Urinary bladder (tissue), 3 donors: ENCODE measurements at regions not wholly inside any gene's neighbourhood (a gene's known extent, or its start where the extent isn't known, plus 50 kb on each side); places are given as distances from the start of the nearest gene placed in this dataset.
"Not testable (repeated sequence)": the region's sequence is repeated elsewhere in the genome, so short reads cannot be mapped to it uniquely, and the experiment has no call there.

Experiments
- DNase-seq: peaks from one replicate; pipeline ENCODE4 v3.0.0-alpha.2; 2015; ENCODE audit errors: extremely low spot score
- H3K27ac ChIP-seq: one replicate; pipeline ENCODE4 v1.5.1; 2013; ENCODE audit warnings: low read depth, mild to moderate bottlenecking, moderate library complexity
- H3K36me3 ChIP-seq: one replicate; pipeline ENCODE4 v1.6.1; 2013; ENCODE audit warnings: mild to moderate bottlenecking, moderate library complexity; ENCODE audit not compliant: insufficient read depth
- H3K4me1 ChIP-seq: one replicate; pipeline ENCODE4 v1.6.1; 2013; ENCODE audit warnings: mild to moderate bottlenecking, moderate library complexity; ENCODE audit not compliant: insufficient read depth
- H3K4me3 ChIP-seq: one replicate; pipeline ENCODE4 v1.5.1; 2013; ENCODE audit warnings: low read depth, low read length
- WGBS: extraction: QIAGEN DNeasy Blood & Tissue Kit; methylation state at CpG from one replicate; pipeline ENCODE4 v1.1.7; 2013; 5-methylcytosine and 5-hydroxymethylcytosine counted together
- donor health status: healthy with polysubstance abuse.
- donor health status: healthy.

DNA sequence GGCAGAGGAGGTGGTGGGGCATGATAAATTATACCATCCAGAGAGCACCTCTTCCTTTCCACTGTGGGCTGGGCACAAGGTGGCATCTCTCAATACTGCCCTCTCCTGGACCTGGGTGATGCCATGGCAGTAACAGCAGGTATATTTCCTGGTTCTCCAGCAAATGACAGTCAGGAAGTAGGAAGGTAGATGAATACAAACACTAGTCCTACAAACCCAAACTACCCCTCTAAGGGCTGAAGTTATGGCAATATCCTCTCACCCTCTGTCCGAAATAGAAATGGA, 1004.9 kb downstream of the KCNMA1 start:
- DNase-seq = no peak
- H3K36me3 ChIP-seq = no peaks in the 10 kb centered on the region
- H3K4me3 ChIP-seq = no peak overlapping the region
- H3K27ac ChIP-seq = no peak overlapping the region
- no peaks in the 10 kb centered on the region for H3K4me1 ChIP-seq
- 93% methylated on average over 1 of the region's 1 CpG for WGBS

DNA sequence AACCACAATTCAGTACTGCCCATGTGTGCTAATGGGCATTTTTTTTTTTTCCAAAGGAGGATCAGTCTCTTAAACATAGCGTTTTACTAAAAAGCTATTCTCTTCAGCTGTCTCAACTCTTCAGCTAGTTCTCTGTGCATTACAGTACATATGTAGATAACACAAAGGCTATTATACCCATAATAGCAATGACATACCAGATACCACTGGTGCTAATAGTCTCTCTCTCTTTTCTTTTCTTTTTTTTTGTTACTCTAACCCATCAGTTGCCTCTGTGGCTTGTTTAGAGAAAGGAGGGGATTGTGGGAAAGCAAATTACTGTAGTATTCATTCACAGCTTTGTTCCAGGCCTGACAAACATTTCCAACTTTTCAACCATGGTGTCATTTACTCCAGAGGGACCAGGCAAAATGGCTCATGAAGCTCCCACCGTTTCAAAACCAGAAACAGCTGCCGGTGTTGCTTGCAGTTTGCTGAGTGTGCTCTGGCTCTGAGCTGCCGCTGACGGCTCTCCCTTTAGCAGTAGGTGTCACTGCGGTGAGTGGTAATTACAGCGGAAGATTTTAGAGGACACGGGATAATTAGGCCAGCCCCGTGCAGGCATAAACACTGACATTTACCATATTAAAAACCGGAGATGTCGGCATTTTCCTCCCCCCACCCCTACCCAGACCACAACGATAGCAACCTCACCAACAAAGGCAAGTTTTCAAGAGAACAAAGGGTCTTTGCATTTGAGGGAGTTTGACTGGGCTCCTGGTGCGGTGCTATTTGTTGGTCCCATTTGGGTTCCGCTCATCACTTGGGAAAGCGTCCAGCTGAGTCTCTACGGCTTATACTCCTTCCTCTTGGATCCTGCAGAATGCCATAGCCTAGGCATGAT, 1005.5 kb downstream of the KCNMA1 start:
- H3K27ac ChIP-seq = no peak overlapping the region

DNA sequence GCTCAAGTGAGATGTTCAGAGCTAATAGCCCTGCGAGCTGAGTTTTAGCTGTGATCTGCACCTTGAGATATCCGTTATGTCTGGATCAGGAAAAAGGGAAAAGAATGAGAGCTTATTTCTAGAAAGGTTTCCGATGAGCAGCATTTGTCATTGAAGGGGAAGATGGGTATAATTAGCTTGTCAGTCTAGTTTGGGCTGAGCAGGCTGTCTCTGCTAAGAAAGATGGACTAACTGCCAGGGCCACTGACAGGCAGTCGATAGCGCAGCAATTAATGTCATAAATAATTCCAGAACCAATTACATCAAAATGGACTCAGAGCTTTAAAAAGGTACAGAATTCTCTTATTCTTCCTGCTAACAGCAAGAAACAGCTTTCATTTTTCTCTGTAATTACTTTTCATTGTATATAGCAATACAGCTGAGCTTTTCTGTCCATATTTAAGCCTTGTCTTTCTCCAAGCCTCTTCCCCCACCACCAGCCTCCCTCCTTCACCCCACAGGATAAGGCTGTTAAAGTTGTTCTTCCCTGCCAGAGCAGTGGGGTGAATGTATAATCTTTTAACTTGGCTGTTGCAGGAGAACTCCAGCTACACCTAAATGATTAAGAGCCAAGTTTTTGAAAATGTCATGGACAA, 1006.5 kb downstream of the KCNMA1 start:
- Histone ChIP-seq H3K4me1 (no peaks in the 10 kb centered on the region), H3K4me3 (no peak overlapping the region), H3K27ac (no peak overlapping the region), H3K36me3 (no peaks in the 10 kb centered on the region)
- no peak for DNase-seq
- WGBS = 91% methylated on average over 5 of the region's 5 CpGs

More for the DNA sequence above, 1005.5 kb downstream of the KCNMA1 start:
- Histone ChIP-seq H3K4me1 (no peaks in the 10 kb centered on the region), H3K36me3 (no peaks in the 10 kb centered on the region), H3K4me3 (no peak overlapping the region)
- 55% methylated on average over 16 of the region's 16 CpGs for WGBS
- DNase-seq = no peak

DNA sequence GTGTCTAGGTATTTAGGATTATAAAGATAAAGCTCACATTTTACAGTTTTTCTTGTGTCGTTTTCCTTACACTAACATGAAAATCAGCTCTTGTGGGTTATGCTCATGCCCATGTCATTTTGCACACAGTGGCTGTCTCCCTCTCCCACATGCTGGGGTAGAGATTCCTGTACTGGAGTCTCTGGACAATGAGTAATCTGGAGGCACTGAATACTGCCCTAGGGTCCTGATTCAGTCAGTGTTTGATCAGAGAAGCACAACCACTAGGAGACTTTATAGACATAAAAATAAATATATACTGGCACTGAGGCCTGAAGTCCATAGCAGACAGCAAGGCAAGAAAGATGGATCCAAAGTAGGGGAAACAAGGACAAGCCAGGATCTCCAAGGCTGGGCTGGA, 1008.8 kb downstream of the KCNMA1 start:
- no peaks in the 10 kb centered on the region for H3K36me3 ChIP-seq
- no peak overlapping the region for H3K27ac ChIP-seq
- no peak for DNase-seq
- 83% methylated on average over 1 of the region's 1 CpG for WGBS
- no peaks in the 10 kb centered on the region for H3K4me1 ChIP-seq
- no peak overlapping the region for H3K4me3 ChIP-seq

DNA sequence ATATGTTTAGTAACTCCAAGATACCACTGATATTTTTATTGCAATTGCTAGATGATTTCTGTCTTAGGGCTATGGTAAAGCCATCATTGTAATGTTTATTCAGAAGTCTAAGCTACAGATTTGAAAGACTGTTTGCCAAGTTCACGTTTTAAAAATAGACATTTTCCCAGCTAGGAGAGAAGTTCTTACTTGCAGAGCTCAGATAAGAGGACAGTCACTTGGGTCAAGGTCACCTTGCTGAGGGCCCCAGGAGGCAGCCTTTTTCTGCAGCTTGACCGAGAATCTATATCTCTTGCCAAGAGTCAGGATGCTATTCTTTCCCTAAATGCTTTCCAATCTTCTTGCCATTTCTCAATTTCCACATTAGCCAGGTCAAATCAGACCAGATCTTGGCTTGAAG, 1011.2 kb downstream of the KCNMA1 start:
- Histone ChIP-seq H3K4me1 (no peaks in the 10 kb centered on the region), H3K27ac (no peak overlapping the region), H3K4me3 (no peak overlapping the region), H3K36me3 (no peaks in the 10 kb centered on the region)
- WGBS = 26% methylated on average over 2 of the region's 2 CpGs
- no peak for DNase-seq

DNA sequence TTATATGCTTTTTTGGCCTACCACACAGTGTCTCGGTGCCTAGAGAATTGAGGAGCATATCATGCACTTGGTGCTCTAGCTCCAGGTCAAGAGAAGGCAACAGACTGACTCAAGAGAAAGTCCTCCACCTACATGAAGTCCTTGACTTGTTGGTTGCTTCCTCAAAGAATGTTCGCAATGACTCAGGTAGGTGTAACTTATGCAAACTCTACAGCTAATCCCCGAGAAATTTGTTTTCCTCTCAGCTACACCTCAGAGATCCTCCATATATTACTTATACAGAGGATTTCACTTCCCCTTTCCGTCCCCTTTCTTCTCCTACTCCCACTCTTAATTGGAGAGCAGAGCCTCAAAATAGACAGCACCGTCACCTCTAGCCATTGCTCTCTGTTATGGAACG, 1013.1 kb downstream of the KCNMA1 start:
- Histone ChIP-seq H3K27ac (no peak overlapping the region), H3K4me1 (no peaks in the 10 kb centered on the region), H3K4me3 (no peak overlapping the region), H3K36me3 (no peaks in the 10 kb centered on the region)
- no peak for DNase-seq
- WGBS = 90% methylated on average over 6 of the region's 6 CpGs

DNA sequence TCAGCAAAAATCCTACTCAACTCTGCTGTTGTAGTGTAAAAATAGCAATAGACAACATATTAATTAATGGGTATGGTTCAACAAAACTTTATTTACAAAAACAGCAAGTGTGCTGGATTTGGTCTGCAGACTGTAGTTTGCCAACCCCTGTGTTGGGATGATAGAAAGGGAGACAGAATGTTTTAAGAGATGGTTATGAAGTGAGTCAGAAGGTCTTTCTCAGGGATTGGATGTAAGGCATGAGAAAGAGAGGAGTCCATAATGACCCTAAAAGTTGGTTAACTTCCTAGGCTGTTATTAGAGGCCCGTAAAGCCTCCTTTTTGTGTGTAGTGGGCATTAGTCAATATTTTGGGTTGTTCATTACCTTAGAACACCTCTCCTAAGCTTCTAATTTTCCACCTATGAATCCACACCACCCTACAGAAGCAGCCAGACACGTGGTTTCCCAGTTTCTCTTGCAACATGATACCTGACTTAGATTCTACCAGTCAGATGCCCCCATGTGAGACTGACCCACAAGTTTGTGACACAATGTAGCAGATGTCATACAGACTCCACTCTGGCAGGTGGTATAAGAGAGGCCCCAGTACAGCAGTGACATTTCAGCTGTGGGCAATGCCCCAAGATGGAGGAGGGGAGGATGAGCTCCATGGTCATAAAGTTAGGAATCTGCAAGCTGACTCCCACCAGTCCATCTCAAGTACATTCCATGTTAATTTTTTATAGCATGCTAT, 1015.6 kb downstream of the KCNMA1 start:
- H3K36me3 ChIP-seq = no peaks in the 10 kb centered on the region
- 68% methylated on average over 2 of the region's 2 CpGs for WGBS
- DNase-seq = no peak
- no peaks in the 10 kb centered on the region for H3K4me1 ChIP-seq
- no peak overlapping the region for H3K27ac ChIP-seq
- no peak overlapping the region for H3K4me3 ChIP-seq

DNA sequence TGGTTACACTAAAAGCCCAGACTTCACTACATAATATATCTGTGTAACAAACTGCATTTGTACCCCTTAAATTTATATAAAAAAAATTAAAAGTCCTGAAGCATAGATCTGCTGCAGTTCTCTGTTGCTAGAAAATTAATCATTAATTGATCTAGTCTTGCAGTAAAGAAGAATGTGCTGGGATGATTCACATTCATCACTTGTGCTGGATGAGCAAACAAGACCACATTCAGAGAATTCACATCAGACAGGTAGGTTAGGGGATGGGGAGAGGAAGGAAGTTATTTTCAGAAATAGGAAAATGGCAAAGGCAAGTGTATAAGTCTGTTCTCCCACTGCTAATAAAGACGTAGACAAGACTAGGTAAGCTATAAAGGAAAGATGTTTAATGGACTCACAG, 1019.0 kb downstream of the KCNMA1 start:
- no peak overlapping the region for H3K4me3 ChIP-seq
- DNase-seq = no peak
- 98% methylated on average over 1 of the region's 1 CpG for WGBS
- H3K4me1 ChIP-seq = no peaks in the 10 kb centered on the region
- H3K27ac ChIP-seq = no peak overlapping the region
- H3K36me3 ChIP-seq = no peaks in the 10 kb centered on the region

DNA sequence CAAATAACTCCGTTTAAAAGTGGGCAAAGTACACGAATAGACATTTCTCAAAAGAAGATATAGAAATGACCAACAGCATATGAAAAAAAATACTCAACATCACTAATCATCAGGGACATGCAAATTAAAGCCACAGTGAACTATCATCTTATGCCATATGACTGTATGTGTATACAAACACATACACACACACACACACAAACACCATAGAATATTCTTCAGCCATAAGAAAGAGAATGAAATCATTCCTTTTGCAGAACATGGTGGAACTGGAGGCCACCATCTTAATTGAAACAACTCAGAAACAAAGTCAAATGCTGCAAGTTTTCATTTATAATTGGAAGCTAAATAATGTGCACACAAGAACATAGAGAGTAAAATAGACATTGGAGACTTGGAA, 1019.4 kb downstream of the KCNMA1 start:
- Histone ChIP-seq H3K27ac (no peak overlapping the region), H3K36me3 (no peaks in the 10 kb centered on the region), H3K4me3 (no peak overlapping the region), H3K4me1 (no peaks in the 10 kb centered on the region)
- no peak for DNase-seq
- 95% methylated on average over 2 of the region's 2 CpGs for WGBS

DNA sequence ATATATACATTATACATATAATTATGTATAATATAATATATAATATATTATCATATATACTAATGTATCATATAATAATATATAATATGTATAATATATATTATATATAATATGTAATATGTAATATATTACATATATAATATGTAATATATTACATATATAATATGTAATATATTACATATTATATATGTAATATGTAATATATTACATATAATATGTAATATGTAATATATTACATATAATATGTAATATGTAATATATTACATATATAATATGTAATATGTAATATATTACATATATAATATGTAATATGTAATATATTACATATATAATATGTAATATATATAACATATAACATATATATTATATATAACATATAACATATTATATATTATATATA, 1020.9 kb downstream of the KCNMA1 start:
- not testable (repeated sequence) for H3K4me3 ChIP-seq, H3K4me1 ChIP-seq, DNase-seq, H3K27ac ChIP-seq, H3K36me3 ChIP-seq

DNA sequence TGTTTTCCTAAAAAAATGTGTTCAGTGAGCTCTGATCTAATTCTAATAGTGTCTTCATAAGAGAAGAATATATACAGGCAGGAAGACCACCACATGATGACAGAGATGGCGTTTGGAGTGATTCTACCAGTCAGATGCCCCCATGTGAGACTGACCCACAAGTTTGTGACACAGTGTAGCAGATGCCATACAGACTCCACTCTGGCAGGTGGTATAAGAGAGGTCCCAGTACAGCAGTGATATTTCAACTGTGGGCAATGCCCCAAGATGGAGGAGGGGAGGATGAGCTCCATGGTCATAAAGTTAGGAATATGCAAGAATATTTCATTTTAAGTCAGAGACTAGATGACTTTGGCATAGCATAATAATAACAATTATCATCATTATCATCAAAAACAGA, 1022.6 kb downstream of the KCNMA1 start:
- no peak for DNase-seq
- H3K4me1 ChIP-seq = no peaks in the 10 kb centered on the region

More for the DNA sequence above, 1022.6 kb downstream of the KCNMA1 start:
- WGBS = 89% methylated on average over 1 of the region's 1 CpG
- Histone ChIP-seq H3K36me3 (no peaks in the 10 kb centered on the region), H3K4me3 (no peak overlapping the region), H3K27ac (no peak overlapping the region)
